ENCODE measurements at regions not wholly inside any gene's neighbourhood (a gene's known extent, or its start where the extent isn't known, plus 50 kb on each side); places are given as distances from the start of the nearest gene placed in this dataset.
"Not testable (repeated sequence)": the region's sequence is repeated elsewhere in the genome, so short reads cannot be mapped to it uniquely, and the experiment has no call there.

DNA sequence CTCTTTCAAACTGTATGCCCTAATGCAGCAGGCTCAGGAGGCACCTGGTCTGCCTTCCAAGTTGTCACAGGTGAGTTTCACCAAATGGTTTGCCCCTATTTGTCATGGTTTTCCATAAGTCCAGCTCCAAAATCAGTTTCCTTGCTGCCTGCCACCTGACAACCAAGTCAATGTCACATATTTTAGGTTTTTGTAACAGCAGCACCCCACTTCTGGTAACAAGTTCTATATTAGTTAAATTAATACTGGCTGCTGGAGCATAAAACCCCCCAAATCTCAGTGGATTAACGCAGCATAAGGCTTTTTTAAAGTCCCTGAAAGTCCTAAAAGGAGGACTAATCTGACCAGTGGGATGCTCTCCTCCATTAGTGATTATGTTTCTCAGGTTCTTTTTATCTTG lies 200.7 kb downstream of the RRAGC start:
- no peak for DNase-seq

DNA sequence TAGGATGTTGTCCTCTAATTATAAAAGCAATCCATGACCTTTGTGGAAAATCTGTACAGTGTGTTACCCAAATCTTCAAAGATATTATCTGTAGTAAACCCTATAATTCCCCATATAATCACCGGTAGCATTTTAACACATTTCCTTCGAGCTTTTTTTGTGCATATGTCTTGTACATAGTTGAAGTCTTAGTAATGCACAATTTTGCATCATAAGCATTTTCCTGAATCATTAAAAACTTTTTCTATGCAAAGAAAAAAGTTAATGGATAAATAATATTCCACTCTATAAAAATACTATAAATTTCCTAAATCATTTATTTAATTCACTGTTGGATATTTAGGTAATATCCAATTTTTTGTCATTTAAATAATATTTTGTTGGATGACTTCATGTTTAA lies 201.7 kb downstream of the RRAGC start:
- no peak for DNase-seq

DNA sequence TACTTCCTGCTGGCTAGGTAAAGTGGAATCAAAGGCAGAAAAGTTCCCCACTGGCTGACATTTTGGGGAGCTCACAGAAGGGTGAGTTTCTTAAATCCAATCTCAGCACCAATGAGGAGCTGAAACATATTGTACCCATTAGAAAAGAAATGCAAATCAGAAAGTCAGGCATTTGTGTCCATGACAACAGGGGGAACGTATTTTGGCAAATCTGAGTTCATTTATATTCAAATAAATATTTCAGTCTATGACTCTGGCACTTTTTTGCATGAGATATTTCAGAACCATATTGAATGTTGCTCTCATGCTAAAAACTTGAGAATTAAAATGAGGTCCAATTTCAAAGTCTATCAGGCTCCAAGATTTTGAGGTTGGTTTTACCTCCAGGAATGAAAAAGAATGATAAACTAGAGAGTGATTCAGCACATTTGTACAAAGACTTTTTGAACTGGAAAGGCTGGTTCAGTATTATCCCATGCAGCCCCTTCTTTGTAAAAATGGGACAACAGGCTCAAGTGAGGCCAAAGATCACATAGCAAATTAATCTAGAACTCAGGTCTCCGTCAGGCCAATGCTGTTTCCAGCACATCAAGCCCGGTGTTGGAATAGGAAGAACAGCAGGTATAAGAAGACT lies 202.2 kb downstream of the RRAGC start:
- no peak for DNase-seq

- DNase-seq: no peak
Observed at GRCh38 chr1:38656726-38657125, 202.8 kb downstream of the RRAGC start.

DNA sequence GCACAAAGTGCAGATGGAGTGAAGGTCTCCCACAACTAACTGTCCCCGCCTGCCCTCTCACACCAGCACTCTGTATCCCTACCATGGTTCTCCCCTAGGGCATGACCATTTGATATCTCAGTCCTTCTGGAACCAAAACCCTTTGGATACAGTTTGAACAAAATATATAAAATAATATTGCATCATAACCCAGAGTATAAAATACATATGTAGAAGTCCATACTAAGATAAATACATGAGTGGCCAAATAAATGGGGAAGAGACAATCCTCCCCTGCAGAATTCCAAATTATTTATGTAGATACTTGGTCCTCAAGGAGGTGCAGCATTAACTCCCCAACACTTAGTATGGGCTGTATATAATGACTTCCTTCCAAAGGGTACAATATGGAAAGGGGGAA lies 207.4 kb downstream of the RRAGC start:
- no peak for DNase-seq

- no peak for DNase-seq
Observed at GRCh38 chr1:38651669-38652068, 207.9 kb downstream of the RRAGC start.

- DNase-seq: no peak
Observed at GRCh38 chr1:38648417-38648816, 211.2 kb downstream of the RRAGC start.

- not testable (repeated sequence) for DNase-seq
Observed at GRCh38 chr1:38647341-38647740, 212.2 kb downstream of the RRAGC start.

- no peak for DNase-seq
Observed at GRCh38 chr1:38644092-38644491, 215.5 kb downstream of the RRAGC start.

DNA sequence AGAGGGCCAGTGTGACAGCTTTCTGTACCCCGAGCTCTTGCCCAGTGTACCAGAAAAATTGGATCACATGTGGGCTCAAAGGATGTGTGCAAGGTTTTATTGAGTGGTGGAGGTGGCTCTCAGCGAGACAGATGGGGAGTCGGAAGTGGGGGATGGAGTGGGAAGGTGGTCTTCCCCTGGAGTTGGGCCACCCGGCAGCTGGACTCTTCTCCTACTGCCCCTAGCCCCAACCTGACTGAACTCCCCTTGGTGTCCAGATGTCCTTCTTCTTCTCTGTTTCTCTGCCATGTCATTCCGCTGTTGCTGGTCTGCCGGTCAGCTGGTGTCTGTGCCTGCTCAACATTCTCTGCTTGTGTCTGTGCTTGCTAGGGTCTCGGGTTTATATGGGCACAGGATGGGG lies 217.9 kb downstream of the RRAGC start:
- DNase-seq: no peak

DNA sequence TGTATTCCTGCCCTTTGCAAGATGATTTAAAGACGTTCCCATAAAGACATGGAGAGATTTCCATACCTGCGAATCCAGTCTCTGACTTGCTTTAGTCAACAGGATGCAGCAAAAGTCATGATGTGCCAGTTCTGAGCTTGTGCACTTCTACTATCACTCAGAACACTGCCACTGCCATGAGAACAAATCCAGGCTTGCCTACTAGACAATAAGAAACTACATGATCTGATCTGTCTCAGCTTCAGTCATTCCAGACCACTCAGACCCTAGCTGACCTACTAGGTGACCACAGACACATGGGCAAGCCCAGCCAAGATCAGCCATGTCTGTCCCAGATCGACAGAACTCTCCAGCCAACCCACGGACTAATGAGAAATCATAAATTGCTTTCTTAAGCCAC lies 219.2 kb downstream of the RRAGC start:
- no peak for DNase-seq

DNA sequence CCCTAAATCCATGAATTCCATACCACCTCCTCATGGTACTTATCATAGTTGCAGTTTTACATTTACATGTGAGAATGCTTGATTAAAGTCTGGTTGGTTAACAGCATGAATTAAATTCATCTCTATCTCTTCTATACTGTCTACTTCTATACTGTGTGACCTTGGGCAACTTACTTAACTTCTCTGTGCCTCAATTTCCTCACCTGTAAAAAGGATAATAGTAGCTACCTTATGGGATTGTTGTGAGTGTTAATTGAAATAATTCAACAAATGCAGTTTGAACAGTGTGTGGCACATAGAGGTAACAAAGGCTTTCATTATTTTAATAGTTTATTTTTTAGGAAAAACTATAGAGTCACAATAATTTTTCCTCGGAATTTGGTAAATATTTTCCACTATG lies 231.3 kb downstream of the RRAGC start:
- no peak for DNase-seq

DNA sequence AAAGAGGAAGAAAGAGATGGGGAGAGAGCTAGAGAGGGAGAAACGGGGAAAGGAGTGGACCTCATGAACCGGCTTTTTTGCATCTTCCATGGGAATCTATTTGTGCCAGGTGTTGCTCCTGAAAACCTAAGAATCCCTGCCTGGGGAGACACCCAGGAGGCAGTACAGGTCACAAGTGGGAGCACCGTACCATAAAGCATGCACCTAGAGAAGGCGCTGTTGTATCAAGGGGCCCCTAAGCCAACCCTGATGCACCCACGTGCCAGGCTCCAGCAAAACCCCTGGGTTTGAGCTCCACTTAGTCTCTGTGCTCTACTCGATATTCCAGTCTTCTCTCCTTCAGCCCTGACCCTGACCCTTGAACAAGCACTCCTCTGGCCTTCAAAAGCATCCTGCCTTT lies 233.6 kb downstream of the RRAGC start:
- no peak for DNase-seq

- no peak for DNase-seq
Observed at GRCh38 chr1:38624336-38625039, 235.1 kb downstream of the RRAGC start.

DNA sequence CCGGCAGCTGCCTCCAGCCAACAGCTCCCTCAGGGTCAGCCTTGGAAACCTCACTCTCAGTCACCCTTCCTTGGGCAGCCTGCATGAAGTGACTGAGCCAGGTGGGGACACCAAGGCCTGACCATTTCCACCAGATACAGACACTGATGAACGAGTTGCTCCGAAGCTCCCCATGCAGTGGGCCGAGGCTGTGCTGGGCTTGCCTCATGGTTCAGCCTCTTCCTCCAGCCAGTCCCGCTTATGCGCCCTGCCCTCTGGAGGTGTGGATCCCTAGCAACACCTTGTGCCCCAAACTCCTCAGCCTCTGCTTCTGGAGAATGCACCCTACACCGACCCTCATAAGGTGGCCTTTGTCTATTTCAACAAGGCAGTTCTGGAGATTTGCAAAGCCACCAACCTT lies 236.0 kb downstream of the RRAGC start:
- no peak for DNase-seq

GRCh38 chr1:38622197-38622596 lies 237.4 kb downstream of the RRAGC start:
- DNase-seq: no peak

DNA sequence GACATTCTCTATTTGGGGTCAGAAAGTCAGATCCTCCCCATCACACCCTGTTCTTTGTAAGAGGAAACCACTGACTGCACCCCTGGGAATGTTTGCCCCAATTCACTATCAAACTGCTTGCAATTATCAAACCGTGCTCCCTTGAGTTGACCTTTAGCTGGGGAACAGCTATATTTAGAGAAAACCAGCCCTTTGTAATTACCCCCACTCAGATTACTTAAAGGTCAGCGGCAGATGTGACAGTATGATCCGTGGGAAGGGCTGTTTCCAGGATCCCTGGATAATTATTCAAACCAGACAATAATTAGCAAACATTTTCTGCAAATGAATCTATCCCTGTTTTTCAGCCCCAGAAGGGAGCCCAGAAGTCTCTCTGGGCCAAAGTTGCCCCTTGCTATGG lies 242.7 kb downstream of the RRAGC start:
- DNase-seq: no peak

- DNase-seq: no peak
Observed at GRCh38 chr1:38615680-38616079, 243.9 kb downstream of the RRAGC start.

- DNase-seq: no peak
Observed at GRCh38 chr1:38614861-38615260, 244.7 kb downstream of the RRAGC start.

DNA sequence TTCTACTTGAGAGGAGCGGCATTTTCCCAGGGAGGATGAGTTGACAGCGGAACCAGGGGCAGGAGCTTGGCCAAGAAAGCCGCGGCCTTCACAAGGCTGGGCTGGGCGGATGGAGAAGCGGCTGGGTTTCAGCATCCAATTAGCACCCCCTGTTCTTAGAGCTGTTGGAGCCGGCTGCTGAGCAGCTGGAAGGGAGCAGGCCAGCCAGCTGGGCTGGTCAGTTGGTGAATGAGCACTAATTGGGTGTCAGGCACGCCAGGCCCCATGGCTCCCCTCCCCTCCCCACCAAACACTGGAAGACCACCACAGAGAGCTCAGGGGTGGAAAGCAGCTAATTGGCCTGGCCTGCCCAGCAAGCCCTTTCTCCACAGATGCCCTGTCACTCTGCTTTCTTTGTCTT lies 245.6 kb downstream of the RRAGC start:
- DNase-seq: no peak

DNA sequence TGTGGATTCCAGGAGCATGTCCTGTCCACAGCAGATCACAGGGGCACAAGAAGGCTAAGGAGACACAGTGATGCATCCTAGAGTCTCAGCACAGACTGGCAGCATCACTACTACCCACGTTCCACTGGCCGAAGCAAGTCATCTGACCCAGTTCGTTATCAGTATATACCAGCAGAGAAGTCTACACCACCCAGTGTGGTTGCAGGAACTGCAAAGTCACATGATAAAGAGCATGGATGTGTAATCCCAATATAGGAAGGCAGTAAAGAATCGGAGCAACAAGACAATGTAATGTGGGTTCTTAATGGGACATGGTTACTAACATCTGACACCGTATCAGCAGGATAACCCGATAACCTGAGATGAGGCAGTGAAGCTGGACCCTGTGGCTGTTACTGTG lies 246.6 kb downstream of the RRAGC start:
- no peak for DNase-seq

DNA sequence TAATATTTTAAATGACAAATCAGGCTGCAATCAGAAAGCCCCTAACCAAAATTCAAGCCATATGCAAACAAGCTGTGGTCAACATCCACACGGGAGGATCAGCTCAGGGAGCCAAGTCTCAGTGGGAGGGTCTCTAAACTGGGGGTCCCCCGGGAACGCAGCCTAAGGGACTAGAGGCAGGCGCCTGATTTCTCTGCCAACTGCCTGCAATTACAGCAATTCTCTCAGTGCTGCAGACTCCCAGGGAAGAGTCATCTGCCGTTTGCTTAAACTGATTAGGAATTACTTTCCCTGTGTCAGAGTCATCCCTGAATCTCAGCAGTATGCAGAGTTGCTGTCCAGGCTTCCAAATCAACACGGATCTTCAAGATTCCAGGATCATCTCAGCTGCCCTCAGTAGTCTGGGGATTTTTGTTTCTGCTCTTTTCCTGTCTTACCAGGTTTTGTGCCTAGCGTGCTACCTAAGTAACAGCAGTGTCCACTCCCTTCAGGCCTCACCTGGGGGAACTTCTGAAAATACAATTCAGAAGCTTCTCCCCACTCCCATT lies 247.8 kb downstream of the RRAGC start:
- DNase-seq: no peak

DNA sequence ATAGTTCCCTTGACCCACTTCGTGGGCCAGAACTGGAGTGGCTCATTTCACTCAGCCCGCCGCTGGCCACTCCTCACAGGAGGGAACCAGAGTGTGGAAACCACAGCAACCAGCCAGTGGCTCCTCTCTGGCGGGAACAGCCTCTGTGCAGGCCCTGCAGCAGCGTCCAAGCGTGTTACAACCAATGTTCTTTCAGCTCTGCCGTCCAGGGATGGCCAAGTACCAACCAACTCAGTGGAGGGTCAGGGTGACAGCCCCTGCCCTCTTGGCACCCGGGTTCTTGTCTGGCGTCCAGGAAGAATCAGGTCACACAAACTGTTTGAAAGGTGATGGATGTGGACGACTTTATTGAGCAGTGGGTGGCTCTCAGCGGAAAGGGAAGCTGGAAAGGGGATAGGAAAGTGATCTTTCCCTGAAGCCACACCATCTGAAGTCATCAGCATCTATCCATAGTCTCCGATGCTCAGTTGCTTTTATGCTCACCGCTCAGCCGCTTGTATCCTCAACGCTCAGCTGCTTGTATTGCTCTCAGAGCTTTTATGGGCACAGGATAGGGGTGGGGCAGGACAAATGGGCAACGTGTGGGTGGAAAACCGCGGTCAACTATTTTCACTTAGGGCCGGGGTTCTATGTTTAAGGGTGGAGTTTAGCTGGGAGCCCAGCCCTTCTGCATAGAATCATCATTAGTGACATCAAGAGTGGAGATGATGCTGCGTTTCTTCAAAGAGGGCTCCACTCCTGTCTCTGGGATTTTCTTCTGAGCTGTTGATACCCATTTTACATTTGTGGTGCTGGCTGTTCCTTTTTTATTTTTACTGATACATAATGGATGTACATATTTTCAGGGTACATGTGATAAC lies 250.2 kb downstream of the RRAGC start:
- DNase-seq: no peak

All from DMS153 (cell line).